Skin epidermis (tissue), 12 donors: ENCODE measurements at regions not wholly inside any gene's neighbourhood (a gene's known extent, or its start where the extent isn't known, plus 50 kb on each side); places are given as distances from the start of the nearest gene placed in this dataset.
"Not testable (repeated sequence)": the region's sequence is repeated elsewhere in the genome, so short reads cannot be mapped to it uniquely, and the experiment has no call there.

Source experiments
- H3K27ac ChIP-seq, 21 experiments: fragments of 200-600 bp; sonication (generic) in 11 of 21; one replicate each; pipeline ENCODE4 v1.5.0; 2020; ENCODE audit warnings: mild to moderate bottlenecking in 3 of 21, inconsistent platforms in 2 of 21, moderate library complexity in 2 of 21
- H3K4me3 ChIP-seq, 7 experiments: fragments of 200-600 bp; sonication (generic) in 2 of 7; one replicate each; pipeline ENCODE4 v1.5.0; 2020; ENCODE audit warnings: inconsistent platforms in 2 of 7, mild to moderate bottlenecking in 2 of 7, moderate library complexity in 1 of 7

DNA sequence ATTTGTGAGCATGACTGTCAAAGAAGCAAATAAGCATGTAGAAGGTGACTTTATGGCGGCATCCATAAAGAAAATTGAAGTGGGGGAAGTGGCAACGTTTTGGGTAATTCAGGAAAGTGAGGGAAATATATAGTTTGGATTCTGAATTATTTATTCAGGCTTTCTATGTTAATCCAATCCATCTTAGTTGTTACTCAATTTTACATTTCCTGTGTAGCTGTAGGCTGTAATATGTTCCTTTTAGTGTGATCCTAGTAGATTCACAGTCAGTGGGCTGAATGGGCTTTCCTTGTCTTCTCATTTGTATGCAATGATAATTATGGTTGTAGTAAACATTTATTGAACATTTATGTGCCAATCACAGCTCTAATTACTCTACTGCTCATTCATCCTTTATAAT, 654.1 kb downstream of the EDEM1 start:
- Histone ChIP-seq H3K27ac (no peak overlapping the region), H3K4me3 (no peak overlapping the region)

DNA sequence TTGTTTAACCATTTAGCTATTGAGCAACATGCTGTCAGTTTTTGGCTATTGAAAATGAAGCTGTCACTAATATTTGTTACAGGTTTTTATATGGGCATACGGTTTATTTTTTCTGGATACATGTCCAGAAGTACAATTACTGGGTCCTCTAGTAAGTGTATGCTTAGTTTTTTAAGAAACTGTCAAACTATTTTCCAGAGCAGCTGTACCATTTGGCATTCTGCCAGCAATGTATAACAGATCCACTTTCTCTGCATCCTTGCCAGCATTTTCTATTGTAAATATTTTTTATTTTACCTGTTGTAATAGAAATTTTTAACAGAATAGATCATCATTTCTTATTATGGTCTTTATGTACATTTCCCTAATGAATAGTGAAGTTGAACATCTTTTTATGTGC, 658.8 kb downstream of the EDEM1 start:
- H3K27ac ChIP-seq = no peak overlapping the region

DNA sequence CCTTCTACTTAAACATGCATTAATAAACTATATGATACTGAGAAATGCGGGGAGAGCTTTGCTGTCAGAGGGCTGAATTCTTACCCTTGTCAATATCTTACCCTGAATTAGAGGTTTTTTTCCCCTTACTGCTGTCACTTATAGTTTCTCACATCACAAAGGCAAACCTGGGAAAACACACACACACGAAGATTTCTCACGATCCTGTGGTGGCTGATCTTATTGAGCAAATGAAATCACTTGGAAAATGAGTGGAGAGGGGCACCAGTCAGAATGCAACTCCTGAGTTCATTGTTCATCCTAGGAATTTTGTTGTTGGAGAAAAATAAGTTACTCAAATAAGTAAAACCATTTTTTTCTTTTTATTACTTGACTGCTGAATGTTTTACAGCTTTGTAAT, 673.6 kb downstream of the EDEM1 start:
- Histone ChIP-seq H3K27ac (no peak overlapping the region), H3K4me3 (no peak overlapping the region)

More for the DNA sequence above, 658.8 kb downstream of the EDEM1 start:
- H3K4me3 ChIP-seq = no peak overlapping the region

DNA sequence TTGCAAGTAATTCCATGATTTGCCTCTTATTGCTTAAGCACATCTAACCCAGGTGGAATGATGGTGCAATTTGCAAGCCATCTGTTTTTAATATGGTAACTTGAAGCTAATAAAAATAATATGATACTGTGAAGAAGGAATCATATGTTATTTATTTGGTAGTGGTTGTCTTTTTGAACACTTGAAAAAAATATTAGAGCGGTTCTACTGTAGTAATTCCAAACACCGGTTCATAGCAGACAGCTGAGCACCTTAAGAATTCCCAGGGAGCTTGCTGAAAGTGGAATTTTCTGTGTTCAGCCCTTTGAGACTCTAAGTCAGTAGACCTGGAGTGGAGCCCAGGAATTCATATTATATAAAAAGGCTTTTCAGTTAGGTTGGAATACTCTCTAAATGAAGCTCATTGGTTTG, 687.4 kb downstream of the EDEM1 start:
- no peak overlapping the region for H3K27ac ChIP-seq
- H3K4me3 ChIP-seq = no peak overlapping the region

DNA sequence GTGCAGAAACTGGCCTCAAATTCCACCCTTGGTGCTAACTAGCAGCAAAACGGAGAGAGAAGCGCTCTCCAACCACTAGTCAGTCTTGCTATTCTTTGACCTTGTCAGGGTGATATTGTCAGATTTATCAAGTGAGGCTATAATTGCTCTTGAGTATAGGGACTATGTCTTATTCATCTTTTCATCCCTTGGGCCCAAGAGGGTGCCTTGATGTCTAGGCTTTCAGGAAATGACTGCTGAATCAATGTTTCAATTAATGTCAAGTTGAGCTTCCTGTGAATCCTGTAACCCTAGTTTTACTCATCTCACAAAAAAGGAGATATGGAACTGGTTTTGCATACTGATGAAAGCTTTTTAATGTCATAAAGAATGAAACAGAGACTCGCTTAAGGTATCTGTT, 701.3 kb downstream of the EDEM1 start:
- Histone ChIP-seq H3K27ac (no peak overlapping the region), H3K4me3 (no peak overlapping the region)

DNA sequence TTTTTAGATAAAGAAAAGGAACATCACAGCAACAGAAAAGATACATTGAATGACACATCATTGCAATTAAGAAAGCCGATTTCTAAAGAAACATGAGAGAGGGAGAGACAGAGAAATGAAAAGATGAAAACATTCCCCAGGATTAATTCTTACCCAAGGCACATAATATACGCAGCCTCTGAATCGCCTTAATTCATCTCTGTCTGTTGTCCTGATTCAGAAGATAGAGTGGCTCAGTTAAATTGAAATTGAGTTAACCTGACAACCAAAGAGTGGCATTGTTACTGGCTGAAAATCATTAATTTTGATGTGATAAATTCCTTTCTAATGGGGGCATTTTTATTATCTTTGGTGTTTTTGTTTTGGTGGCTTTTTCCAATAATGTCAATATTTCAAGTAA, 701.9 kb downstream of the EDEM1 start:
- Histone ChIP-seq H3K27ac (no peak overlapping the region), H3K4me3 (no peak overlapping the region)

DNA sequence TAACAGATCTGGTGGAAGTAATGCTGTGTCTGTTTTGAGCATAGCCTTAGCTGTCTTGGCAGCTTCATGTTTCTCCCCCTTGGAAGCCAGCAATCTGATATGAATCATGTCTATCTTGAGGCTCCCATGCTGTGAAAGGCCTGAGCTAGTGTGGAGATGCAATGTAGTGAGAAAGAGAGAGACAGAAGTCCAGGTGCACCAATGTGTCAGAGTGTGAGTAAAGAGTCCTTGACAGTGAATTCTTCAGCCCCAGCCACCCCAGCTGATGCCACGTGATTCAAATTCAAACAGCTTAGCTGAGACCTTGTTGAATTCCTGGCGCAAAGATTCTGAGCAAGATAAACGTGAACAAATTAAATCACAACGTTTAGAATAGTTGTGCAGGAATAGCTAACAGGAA, 704.2 kb downstream of the EDEM1 start:
- Histone ChIP-seq H3K4me3 (no peak overlapping the region), H3K27ac (no peak overlapping the region)

DNA sequence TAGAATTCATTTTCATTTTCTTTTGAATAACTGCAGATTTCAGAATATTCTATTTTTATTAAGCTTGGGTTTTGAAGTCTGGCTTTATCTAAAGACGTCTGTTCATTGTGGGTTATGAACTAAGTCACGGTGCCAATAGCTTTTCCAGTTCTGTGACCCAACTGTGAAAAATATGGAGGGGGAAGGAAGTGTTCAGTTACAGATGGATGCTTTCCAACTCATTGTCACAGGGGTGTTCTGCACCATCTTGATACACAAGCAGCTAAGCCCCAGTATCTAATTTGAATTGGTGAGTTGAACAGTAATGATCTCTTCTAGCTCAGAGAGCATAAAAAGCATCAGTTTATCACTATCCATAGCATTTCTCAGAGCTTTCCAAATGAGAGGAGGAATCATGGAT, 710.6 kb downstream of the EDEM1 start:
- Histone ChIP-seq H3K27ac (no peak overlapping the region), H3K4me3 (no peak overlapping the region)

DNA sequence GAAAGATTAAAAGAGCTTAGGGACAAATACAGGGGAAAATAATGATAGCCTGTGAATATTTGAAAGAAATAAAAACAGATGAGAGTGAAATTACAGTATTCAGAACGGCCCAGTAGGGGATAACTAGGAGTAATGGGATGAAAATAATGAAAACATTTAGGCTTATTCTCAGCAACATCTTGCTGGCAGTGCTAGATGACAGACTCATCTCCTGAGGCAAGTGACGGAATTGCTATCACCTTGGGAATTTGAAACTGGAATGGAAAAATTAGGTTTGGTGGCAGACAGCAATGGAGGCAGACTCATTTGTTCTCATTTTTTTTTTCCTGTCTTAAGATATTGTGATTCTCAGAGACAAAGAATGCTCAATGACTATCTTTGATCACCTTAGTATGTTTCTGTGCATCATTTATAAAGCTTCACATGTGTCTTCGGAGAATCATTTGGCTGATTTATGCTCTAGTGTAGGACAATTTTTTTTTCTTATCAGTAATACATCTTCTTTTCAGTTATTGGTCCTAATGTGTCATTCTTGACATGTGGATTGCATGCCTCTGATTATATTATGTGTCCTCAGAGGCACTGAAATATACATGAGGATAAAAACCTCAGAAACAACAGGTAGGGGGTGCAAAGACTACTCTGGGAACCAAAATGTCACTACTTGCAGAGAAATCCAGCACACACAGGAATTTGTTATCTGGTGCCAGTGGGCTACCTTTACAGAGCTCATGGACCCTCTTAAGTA, 711.7 kb downstream of the EDEM1 start:
- Histone ChIP-seq H3K4me3 (no peak overlapping the region), H3K27ac (no peak overlapping the region)

DNA sequence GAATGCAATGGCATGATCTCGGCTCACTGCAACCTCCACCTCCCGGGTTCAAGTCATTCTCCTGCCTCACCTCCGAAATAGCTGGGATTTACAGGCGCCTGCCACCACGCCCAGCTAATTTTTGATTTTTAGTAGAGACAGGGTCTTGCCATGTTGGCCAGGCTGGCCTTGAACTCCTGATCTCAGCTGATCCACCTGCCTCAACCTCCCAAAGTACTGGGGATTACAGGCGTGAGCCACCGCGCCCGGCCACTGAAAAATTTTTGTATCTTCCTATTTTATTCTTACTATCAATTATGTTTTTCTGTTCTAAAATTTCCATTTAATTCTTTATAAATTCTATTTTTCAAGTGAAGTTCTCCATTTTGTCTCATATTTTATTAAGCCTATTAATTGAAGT, 730.4 kb downstream of the EDEM1 start:
- no peak overlapping the region for H3K4me3 ChIP-seq

DNA sequence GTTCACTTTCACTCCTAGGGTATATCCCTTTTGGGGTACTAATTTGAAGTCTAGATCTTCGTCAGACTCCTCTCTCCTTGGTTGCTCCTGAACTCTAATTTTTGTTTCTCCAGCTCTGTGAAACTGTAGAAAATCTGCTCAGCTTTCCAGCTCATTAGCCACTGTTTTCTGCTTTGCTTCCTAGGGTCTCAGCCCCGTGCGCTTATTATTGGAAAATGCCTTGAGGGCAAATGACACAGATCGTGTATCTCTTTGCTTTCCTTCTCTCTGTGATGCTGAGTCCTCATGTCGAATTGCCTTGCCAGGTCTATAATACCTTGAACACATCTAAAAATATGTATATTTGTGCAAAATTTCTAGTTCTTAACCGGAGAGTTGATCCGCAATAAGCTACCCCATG, 731.1 kb downstream of the EDEM1 start:
- Histone ChIP-seq H3K4me3 (no peak overlapping the region), H3K27ac (no peak overlapping the region)

More for the DNA sequence above, 730.4 kb downstream of the EDEM1 start:
- H3K27ac ChIP-seq = no peak overlapping the region

DNA sequence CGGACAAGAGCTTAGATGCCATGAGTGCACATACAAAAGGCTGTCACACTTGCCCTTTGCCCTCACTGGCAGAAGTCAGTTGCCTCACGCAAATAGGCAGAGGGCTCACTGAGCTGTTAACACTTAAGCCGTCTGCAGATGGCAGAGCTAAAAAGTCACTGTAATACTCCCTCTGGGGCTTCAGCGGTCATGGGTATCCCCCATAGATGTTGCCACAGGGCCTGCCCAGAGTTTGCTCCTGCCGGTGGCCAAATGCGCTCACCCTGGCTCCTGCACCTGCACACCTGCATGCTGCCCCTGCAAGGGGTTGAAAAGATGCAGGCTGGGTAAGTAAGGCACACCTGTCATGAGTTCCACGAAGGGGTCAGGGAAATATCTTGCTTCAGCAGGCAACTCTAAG, 741.5 kb downstream of the EDEM1 start:
- no peak overlapping the region for H3K4me3 ChIP-seq

DNA sequence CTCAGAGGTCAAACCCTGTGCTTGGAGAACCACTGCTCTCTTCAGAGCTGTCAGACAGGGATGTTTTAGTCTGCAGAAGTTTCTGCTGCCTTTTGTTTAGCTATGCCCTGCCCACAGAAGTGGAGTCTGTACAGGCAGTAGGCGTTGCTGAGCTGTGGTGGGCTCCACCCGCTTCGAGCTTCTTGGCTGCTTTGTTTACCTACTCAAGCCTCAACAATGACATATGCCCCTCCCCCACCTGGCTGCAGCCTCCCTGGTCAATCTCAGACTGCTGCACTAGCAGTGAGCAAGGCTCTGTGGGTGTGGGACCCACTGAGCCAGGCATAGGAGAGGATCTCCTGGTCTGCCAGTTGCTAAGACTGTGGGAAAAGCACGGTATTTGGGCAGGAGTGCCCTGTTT, 756.6 kb downstream of the EDEM1 start:
- H3K4me3 ChIP-seq, H3K27ac ChIP-seq: not testable (repeated sequence)

More for the DNA sequence above, 741.5 kb downstream of the EDEM1 start:
- H3K27ac ChIP-seq = no peak overlapping the region

DNA sequence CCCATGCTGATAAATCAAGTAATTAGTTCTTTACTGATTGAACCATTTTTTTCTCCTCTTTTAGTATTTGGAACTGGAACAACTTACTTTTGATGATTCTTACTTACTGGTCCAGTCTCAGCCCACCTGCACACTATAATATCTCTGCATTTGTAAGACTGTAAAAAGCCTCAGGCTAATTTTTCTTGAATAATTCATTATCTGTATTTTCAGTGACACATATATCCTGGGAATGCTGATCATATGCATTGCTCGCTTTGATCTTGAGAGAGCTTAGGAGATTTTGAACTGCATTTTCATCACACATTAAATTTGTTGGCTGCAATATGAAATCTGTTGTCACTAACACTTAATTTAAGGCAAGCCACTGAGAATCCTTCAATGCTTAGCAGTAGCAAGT, 760.6 kb downstream of the EDEM1 start:
- Histone ChIP-seq H3K4me3 (no peak overlapping the region), H3K27ac (no peak overlapping the region)

DNA sequence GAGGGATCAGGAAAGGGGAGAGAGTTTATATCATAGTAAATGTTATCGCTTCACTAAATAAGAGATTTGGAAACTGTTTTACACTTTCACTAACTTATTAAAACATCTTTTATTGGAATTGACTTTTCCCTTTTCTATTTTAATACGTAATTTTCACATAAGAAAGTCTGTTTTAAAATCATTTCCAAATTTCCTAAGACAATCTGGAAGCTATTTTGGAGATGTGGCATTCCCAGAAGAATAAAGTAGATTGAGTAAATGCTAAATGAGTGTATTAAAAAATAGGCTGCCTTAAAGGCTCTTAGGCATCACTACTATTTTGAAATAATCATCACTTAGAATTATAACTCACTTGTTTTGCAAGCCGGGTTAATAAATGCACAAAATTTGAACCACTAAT, 763.5 kb downstream of the EDEM1 start:
- no peak overlapping the region for H3K27ac ChIP-seq
- no peak overlapping the region for H3K4me3 ChIP-seq

DNA sequence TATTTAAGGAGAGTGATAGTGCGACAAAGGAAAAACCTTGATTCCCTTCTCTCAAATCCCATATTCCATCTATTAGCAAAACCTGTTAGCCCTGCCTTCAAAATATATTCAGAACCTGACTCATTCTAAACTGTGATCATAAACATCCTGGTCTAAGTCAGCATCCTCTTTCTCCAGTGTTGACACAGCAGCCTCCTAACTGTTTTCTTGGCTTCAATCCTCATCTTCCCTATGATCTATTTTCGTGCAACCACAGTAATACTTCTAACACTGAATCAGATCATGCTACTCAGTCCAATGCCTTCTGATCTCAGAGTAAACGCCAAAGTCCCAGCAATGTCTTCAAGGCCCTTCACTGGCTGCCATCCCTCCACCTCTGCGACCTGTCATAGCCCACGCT, 785.1 kb downstream of the EDEM1 start:
- H3K4me3 ChIP-seq = no peak overlapping the region
- H3K27ac ChIP-seq = peak overlapping the region in 1 of 21 experiments; percentile 33

DNA sequence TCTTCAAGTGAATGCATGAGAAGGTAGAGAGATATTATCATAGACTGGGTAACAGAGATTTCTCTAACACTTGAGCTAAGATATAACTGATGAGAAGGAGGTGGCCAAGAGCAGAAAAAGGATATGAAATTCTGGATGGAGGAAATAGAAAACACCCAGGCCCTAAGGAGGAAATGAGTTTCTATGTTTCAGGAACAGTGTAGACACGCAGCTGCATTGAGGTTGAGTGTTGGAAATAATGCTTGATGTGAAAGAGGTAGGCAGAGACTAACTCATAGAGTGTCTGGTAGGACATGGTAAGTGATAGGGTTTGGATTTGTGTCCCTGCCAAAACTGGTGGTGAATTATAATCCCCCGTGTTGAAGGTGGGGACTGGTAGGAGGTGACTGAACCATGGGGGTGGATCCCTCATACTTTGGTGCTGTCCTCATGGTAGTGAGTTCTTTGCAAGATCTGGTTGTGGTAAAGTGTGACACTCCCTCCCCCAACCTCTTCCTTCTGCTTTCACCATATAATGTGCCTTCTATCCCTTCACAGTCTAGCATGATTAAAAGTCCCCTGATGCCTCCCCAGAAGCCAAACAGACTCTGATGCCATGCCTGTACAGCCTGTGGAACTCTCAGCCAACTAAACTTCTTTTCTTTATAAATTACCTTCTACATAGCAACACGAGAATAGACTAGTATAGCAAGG, 787.3 kb downstream of the EDEM1 start:
- peak overlapping the region in 3 of 21 experiments; percentile 33 to 64 (median 42) for H3K27ac ChIP-seq
- H3K4me3 ChIP-seq = no peak overlapping the region

DNA sequence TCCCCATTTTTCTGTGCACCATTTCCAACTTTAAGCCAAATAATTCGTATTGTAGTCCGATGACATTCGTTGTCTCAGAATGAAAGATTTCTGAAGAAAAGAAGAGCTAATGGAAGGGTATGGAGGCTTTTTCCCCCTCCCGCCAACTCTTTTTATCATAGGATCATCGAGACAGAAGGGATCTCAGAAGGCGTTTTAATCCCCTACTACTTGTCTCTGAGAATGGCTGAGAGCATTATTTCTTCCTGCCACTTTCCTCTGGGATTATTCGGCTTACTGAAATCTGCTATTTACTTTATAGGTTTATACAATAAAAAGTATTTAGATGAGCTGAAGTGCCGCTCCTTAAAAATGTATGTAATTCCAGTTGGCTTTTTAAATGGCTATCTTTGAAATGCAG, 789.8 kb downstream of the EDEM1 start:
- H3K4me3 ChIP-seq = no peak overlapping the region
- H3K27ac ChIP-seq = no peak overlapping the region

DNA sequence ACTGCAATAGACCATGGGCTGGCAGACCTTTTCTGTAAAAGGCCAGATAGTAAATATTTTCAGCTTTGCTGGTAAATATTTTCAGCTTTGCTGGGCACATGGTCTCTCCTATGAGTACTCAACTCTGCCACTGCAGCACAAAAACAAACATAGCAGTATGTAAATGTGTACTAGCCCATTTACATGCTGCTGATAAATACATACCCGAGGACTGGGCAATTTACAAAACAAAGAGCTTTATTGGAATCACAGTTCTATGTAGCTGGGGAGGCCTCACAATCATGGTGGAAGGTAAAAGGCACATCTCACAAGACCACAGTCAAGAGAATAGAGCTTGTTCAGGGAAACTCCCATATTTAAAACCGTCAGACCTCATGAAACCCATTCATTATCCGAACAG, 793.0 kb downstream of the EDEM1 start:
- Histone ChIP-seq H3K27ac (no peak overlapping the region), H3K4me3 (no peak overlapping the region)

DNA sequence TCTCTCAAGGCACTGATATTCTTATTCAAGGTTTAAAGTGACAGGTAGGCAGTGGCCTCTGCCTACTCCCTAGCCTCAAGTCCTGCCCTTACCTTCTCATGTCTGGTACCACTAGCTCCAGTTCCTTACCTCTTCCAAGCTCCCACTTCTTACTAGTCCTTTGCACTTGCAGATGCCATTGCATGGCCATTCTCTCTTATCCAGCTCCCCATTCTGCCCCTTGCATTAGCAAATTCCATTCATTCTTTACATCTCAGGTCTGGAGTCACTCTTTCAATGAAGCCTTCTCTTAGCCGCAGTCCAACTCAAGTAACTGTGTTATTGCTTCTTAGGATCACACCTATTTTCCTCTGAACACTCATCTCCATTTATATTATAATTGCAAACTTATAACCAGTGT, 807.1 kb downstream of the EDEM1 start:
- no peak overlapping the region for H3K4me3 ChIP-seq
- H3K27ac ChIP-seq = no peak overlapping the region

DNA sequence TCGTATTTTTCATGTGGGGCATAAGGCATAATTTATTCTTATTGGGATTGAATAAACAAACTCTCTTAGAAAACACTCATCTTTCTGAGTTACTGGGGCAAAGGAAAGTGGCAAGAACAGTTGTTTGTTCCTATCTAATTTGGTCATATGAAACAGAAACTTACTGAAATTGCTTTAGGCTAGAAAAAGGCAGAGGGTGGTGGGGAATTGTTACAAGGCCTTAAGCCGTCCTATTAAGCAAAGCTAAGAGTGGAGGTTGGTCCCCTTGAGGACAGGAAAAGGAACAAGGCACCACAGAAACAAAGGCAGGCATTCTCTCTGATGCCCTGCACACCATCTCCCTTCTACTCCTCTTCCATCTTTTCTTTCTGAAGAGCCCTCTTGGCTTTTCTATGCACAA, 830.9 kb downstream of the EDEM1 start:
- H3K27ac ChIP-seq = no peak overlapping the region
- H3K4me3 ChIP-seq = no peak overlapping the region

DNA sequence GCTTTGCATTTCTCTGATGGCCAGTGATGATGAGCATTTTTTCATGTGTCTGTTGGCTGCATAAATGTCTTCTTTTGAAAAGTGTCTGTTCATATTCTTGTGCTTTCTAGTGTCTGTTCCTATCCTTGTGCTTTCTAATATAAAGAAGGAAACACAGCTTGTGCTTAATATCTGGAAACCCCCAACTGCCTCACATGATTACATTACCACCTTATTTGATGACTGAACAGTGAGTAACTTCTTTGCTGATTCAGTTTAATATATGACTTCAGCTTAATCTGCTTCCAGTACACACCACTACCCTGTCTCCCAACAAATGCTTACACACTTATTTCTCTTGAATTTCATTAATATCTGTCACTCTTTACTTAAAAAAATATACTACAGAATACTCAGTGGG, 835.1 kb downstream of the EDEM1 start:
- Histone ChIP-seq H3K4me3 (no peak overlapping the region), H3K27ac (no peak overlapping the region)
